A549 (cell line): ENCODE measurements at regions not wholly inside any gene's neighbourhood (a gene's known extent, or its start where the extent isn't known, plus 50 kb on each side); places are given as distances from the start of the nearest gene placed in this dataset.

Experiments used
- ATAC-seq, 2 experiments: fragments of 200-7000 bp in 1 of 2; fragments of >200 bp in 1 of 2; cut with Nextera tagmentation in 1 of 2; cut with Tn5 transposase in 1 of 2; 3 replicates each; pipeline versions ENCODE4 v1.8.0 to v1.9.1; 2018 to 2020; ENCODE audit warnings: mild to moderate bottlenecking in 1 of 2, moderate library complexity in 1 of 2
- CTCF ChIA-PET: fragments of 300-600 bp; sonication (Branson Sonifier 250); formaldehyde crosslinking; extraction: SDS; loops from one replicate; lab custom pipeline; 2021; ENCODE audit warnings: antibody characterized with exemption, inconsistent platforms; lab: Yijun Ruan, JAX
- POLR2A ChIA-PET: fragments of 350-600 bp; formaldehyde crosslinking; extraction: SDS; loops from one replicate; lab custom pipeline; 2021; ENCODE audit warnings: antibody characterized with exemption, inconsistent platforms; lab: Yijun Ruan, JAX
- DNase-seq, 2 experiments: peaks; one replicate each; pipeline versions ENCODE4 v3.0.0 to v3.0.0-alpha.2; 2011 to 2016; ENCODE audit warnings: low read depth in 1 of 2, low spot score in 1 of 2
- FAIRE-seq: peaks from 2 replicates; lab custom pipeline; 2011; peaks lifted over from hg19 to GRCh38; lab: Jason Lieb, UNC
- H3K27ac ChIP-seq, 2 experiments: fragments of >200 bp; sonication (Bioruptor Twin); formaldehyde crosslinking; 3 replicates each; pipeline ENCODE4 v1.5.1; 2016 to 2017
- H3K4me1 ChIP-seq: fragments of >200 bp; sonication (Bioruptor Twin); formaldehyde crosslinking; 3 replicates; pipeline ENCODE4 v1.6.1; 2016
- H3K4me2 ChIP-seq: fragments of >200 bp; sonication (Bioruptor Twin); formaldehyde crosslinking; 3 replicates; pipeline ENCODE4 v1.6.1; 2016
- H3K4me3 ChIP-seq: fragments of >200 bp; sonication (Bioruptor Twin); formaldehyde crosslinking; 3 replicates; pipeline ENCODE4 v1.5.1; 2016
- H3K9me3 ChIP-seq: fragments of >200 bp; sonication (Bioruptor Twin); formaldehyde crosslinking; 3 replicates; pipeline ENCODE4 v1.6.1; 2016
- BHLHE40 ChIP-seq: IDR thresholded peaks from 2 replicates; pipeline ENCODE4 v1.6.1; 2012; ENCODE audit warnings: low read depth, low read length, inconsistent platforms
- CBX2 ChIP-seq: fragments of 200-600 bp; sonication (generic); IDR thresholded peaks from 2 replicates; pipeline ENCODE4 v1.6.1; 2016; ENCODE audit warnings: low read depth, mild to moderate bottlenecking, borderline replicate concordance
- CEBPB ChIP-seq, 2 experiments: fragments of >200 bp in 1 of 2; sonication (Bioruptor Twin) in 1 of 2; formaldehyde crosslinking in 1 of 2; IDR thresholded peaks; 2 replicates each; pipeline ENCODE4 v1.6.1; 2012 to 2016
- EHF ChIP-seq: fragments of 250-450 bp; sonication (Bioruptor Pico); IDR thresholded peaks from 2 replicates; pipeline ENCODE4 v1.5.0; 2020; ENCODE audit warnings: mild to moderate bottlenecking
- EHMT2 ChIP-seq: fragments of 200-600 bp; sonication (generic); IDR thresholded peaks from 2 replicates; pipeline ENCODE4 v1.6.1; 2016; ENCODE audit warnings: antibody characterized with exemption, low read depth, mild to moderate bottlenecking, moderate library complexity
- FOXS1 ChIP-seq: fragments of 250-450 bp; sonication (Bioruptor Pico); IDR thresholded peaks from 2 replicates; pipeline ENCODE4 v1.5.0; 2020; ENCODE audit warnings: mild to moderate bottlenecking, moderate library complexity
- GATA3 ChIP-seq: IDR thresholded peaks from 2 replicates; pipeline ENCODE4 v1.6.1; 2012; ENCODE audit warnings: borderline replicate concordance
- MYC ChIP-seq: IDR thresholded peaks from 2 replicates; pipeline ENCODE4 v1.6.1; 2012; ENCODE audit warnings: mild to moderate bottlenecking, inconsistent platforms, low read length, improper control_type of control experiment, borderline replicate concordance
- NFE2L2 ChIP-seq: fragments of 150-350 bp; conservative IDR thresholded peaks from 2 replicates; pipeline ENCODE4 v1.6.1; 2014; ENCODE audit warnings: low read length
- PHF8 ChIP-seq: fragments of 200-600 bp; sonication (generic); IDR thresholded peaks from 2 replicates; pipeline ENCODE4 v1.6.1; 2016; ENCODE audit warnings: low read depth, mild to moderate bottlenecking, antibody characterized with exemption, moderate library complexity, borderline replicate concordance
- RARB ChIP-seq: fragments of 250-450 bp; sonication (Bioruptor Pico); IDR thresholded peaks from 2 replicates; pipeline ENCODE4 v1.8.0; 2021; ENCODE audit warnings: mild to moderate bottlenecking, moderate library complexity
- RCOR1 ChIP-seq: fragments of 150-350 bp; IDR thresholded peaks from 2 replicates; pipeline ENCODE4 v1.6.1; 2014; ENCODE audit warnings: antibody characterized with exemption, low read length, low read depth
- SREBF2 ChIP-seq: fragments of 450-650 bp; IDR thresholded peaks from 2 replicates; pipeline ENCODE4 v1.6.1; 2014; ENCODE audit warnings: mild to moderate bottlenecking, moderate library complexity
- TP53 ChIP-seq: fragments of 250-450 bp; sonication (Bioruptor Pico); IDR thresholded peaks from 2 replicates; pipeline ENCODE4 v1.5.0; 2021; ENCODE audit warnings: mild to moderate bottlenecking, moderate library complexity
- ZNF302 ChIP-seq: fragments of 250-450 bp; sonication (Bioruptor Pico); IDR thresholded peaks from 2 replicates; pipeline ENCODE4 v1.9.0; 2021; ENCODE audit warnings: inconsistent platforms, mild to moderate bottlenecking, moderate library complexity
- WGBS: methylation state at CpG from one replicate; pipeline ENCODE4 v1.1.6; 2017; ENCODE audit errors: missing lambda C conversion rate; 5-methylcytosine and 5-hydroxymethylcytosine counted together
- TF ChIP-seq, protein P1 (sequence below): fragments of 250-450 bp; sonication (Bioruptor Pico); IDR thresholded peaks from 2 replicates; pipeline ENCODE4 v1.5.0; 2021; ENCODE audit warnings: mild to moderate bottlenecking, moderate library complexity, borderline replicate concordance
- TF ChIP-seq, protein P2 (sequence below): fragments of 150-350 bp; IDR thresholded peaks from 2 replicates; pipeline ENCODE4 v1.6.1; 2014; ENCODE audit warnings: low read depth, mild to moderate bottlenecking, low read length
- TF ChIP-seq, protein P3 (sequence below): IDR thresholded peaks from 2 replicates; pipeline ENCODE4 v1.6.1; 2012; ENCODE audit warnings: low read depth, borderline replicate concordance
- TF ChIP-seq, protein P4 (sequence below): fragments of >200 bp; sonication (Bioruptor Twin); formaldehyde crosslinking; IDR thresholded peaks from 3 replicates; pipeline ENCODE4 v1.5.1; 2016

DNA sequence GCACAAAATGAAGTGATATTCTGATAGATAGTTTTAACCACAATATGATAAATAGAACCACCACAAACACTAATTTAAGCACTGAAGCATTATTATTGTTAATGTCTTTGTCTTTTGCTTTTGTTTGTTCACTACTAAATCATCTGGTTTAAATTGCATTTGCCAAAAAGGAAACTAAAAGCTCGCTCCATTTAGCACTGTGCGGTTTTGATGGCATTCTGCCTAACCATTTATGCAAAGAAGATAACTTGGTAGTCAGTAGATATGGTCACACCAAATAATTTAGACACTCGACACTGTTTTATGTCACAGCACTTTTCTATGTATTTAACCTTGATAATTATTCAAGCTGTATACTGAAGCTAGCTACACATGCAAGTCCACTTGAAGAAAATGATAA lies 849.8 kb upstream of the CDH6 start:
- CTCF ChIA-PET, result no interaction called here
- Histone ChIP-seq H3K4me3 (no peak overlapping the region), H3K27ac (no peak overlapping the region), H3K9me3 (no peaks in the 10 kb centered on the region), H3K4me2 (no peak overlapping the region), H3K4me1 (no peaks in the 10 kb centered on the region)
- no peak for FAIRE-seq
- no peak for ATAC-seq
- 45% methylated on average over 3 of the region's 3 CpGs for WGBS
- POLR2A ChIA-PET, result no interaction called here
- no peak for DNase-seq
- TF ChIP-seq, protein P1, sequence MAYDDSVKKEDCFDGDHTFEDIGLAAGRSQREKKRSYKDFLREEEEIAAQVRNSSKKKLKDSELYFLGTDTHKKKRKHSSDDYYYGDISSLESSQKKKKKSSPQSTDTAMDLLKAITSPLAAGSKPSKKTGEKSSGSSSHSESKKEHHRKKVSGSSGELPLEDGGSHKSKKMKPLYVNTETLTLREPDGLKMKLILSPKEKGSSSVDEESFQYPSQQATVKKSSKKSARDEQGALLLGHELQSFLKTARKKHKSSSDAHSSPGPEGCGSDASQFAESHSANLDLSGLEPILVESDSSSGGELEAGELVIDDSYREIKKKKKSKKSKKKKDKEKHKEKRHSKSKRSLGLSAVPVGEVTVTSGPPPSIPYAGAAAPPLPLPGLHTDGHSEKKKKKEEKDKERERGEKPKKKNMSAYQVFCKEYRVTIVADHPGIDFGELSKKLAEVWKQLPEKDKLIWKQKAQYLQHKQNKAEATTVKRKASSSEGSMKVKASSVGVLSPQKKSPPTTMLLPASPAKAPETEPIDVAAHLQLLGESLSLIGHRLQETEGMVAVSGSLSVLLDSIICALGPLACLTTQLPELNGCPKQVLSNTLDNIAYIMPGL, result no peak
- TF ChIP-seq, protein P2, sequence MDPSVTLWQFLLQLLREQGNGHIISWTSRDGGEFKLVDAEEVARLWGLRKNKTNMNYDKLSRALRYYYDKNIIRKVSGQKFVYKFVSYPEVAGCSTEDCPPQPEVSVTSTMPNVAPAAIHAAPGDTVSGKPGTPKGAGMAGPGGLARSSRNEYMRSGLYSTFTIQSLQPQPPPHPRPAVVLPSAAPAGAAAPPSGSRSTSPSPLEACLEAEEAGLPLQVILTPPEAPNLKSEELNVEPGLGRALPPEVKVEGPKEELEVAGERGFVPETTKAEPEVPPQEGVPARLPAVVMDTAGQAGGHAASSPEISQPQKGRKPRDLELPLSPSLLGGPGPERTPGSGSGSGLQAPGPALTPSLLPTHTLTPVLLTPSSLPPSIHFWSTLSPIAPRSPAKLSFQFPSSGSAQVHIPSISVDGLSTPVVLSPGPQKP, result no peak
- TF ChIP-seq RCOR1, result no peak
- no peak for TF ChIP-seq EHF (CRISPR knock-in tag)
- no peak for TF ChIP-seq BHLHE40
- TF ChIP-seq CEBPB (IDR thresholded peaks at IDR 0.05), result no peak
- TF ChIP-seq EHMT2, result no peak
- no peak for TF ChIP-seq ZNF302
- TF ChIP-seq, protein P3, sequence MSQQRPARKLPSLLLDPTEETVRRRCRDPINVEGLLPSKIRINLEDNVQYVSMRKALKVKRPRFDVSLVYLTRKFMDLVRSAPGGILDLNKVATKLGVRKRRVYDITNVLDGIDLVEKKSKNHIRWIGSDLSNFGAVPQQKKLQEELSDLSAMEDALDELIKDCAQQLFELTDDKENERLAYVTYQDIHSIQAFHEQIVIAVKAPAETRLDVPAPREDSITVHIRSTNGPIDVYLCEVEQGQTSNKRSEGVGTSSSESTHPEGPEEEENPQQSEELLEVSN, result no peak
- no peak for TF ChIP-seq CBX2
- TF ChIP-seq, protein P4, sequence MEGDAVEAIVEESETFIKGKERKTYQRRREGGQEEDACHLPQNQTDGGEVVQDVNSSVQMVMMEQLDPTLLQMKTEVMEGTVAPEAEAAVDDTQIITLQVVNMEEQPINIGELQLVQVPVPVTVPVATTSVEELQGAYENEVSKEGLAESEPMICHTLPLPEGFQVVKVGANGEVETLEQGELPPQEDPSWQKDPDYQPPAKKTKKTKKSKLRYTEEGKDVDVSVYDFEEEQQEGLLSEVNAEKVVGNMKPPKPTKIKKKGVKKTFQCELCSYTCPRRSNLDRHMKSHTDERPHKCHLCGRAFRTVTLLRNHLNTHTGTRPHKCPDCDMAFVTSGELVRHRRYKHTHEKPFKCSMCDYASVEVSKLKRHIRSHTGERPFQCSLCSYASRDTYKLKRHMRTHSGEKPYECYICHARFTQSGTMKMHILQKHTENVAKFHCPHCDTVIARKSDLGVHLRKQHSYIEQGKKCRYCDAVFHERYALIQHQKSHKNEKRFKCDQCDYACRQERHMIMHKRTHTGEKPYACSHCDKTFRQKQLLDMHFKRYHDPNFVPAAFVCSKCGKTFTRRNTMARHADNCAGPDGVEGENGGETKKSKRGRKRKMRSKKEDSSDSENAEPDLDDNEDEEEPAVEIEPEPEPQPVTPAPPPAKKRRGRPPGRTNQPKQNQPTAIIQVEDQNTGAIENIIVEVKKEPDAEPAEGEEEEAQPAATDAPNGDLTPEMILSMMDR, result no peak
- no peak for TF ChIP-seq PHF8
- TF ChIP-seq TP53, result no peak
- TF ChIP-seq RARB, result no peak
- TF ChIP-seq SREBF2, result no peak
- no peak for TF ChIP-seq NFE2L2
- TF ChIP-seq MYC, result no peak
- TF ChIP-seq FOXS1 (CRISPR knock-in tag), result no peak
- TF ChIP-seq GATA3, result no peak
- TF ChIP-seq, all 56 proteins: peak for 0

DNA sequence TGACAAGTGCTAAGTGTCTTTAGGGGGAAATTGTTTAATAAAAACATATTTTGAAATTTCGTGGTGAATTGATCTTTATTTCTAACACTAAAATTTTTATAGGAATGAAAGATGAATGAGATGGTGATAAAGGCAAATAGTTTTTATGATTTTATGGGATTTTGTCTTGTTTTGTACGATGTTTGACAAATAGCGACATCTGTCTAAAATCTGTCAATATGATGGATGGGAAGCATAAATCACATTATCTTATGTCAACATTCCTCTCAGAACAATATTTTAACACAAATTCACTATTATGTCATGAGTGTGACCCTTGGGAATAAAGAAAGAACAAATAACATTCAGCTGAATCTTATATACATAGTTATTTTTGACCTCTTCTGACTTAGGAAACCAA lies 852.0 kb upstream of the CDH6 start:
- ATAC-seq (no peak), DNase-seq (no peak), FAIRE-seq (no peak)
- H3K4me1 ChIP-seq, result no peaks in the 10 kb centered on the region
- H3K4me2 ChIP-seq, result no peak overlapping the region
- CTCF ChIA-PET, result interaction anchor here (1.2 kb wide), 1 partner anchor 118 kb away, joined by 3 read pairs; no protein-coding TSS in a partner anchor
- WGBS, result 55% methylated on average over 3 of the region's 3 CpGs
- H3K27ac ChIP-seq, result no peak overlapping the region
- H3K9me3 ChIP-seq, result no peaks in the 10 kb centered on the region
- POLR2A ChIA-PET, result no interaction called here
- H3K4me3 ChIP-seq, result no peak overlapping the region
- TF ChIP-seq, protein P2, result no peak
